H7 (cell line): ENCODE measurements at regions not wholly inside any gene's neighbourhood (a gene's known extent, or its start where the extent isn't known, plus 50 kb on each side); places are given as distances from the start of the nearest gene placed in this dataset.
A peak's percentile ranks its signal among the peaks of the same experiment; 100 is the strongest.

ENCODE experiments used
- DNase-seq: peaks from one replicate; pipeline ENCODE4 v3.0.0; 2012
- H3K27me3 ChIP-seq: 2 replicates; pipeline ENCODE4 v1.6.0; 2011; ENCODE audit warnings: mild to moderate bottlenecking, low read length; ENCODE audit not compliant: control insufficient read depth, insufficient read depth
- H3K36me3 ChIP-seq: replicated peaks from 2 replicates; pipeline ENCODE4 v1.5.1; 2011; ENCODE audit warnings: low read length; ENCODE audit not compliant: control insufficient read depth, insufficient read depth
- H3K4me3 ChIP-seq: 2 replicates; pipeline ENCODE4 v1.5.1; 2011; ENCODE audit warnings: low read depth, mild to moderate bottlenecking, control low read depth, low read length, moderate library complexity; ENCODE audit not compliant: insufficient read depth

DNA sequence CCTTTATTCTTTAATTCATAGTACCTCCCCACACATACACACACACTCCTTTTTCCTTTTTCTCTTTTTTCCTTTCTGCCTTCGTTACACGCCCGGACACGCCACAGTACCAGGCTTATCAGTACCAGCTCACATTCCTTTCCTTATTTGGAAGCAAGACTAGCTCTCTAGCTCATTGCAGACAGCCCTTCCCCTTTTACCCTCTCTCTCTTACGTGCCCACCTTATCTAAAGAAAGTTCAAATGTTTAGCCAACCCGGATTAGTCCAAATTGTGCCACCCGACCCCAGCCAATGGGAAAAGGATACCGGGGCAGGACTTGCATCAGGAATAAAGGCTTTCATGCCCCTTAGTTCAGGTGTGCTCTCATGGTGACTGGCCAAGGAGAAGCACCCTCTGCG is 194.7 kb upstream of the VCX3A start:
- H3K4me3 ChIP-seq, result no peak overlapping the region
- H3K36me3 ChIP-seq, result no peaks in the 10 kb centered on the region
- no peaks in the 10 kb centered on the region for H3K27me3 ChIP-seq
- DNase-seq, result no peak

DNA sequence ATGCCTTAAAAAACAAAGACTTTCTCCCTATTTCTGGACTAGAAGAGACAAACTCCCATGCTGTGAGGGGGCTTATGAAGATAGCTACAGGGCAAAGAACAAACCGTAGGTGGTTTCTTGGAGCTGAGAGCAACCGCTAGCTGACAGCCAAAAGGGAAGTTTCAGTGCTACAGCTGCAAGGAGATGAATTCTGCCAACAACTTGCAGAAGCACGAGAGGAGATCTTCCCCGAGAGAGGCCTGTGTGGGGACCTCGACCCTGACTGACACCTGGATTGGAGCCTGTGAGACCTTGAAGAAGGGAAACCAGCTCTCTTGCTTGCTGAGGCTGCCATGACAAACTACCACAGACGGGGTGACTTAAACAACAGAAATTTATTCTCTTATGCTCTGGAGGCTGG is 183.8 kb upstream of the VCX3A start:
- no peak for DNase-seq
- no peak overlapping the region for H3K4me3 ChIP-seq
- H3K36me3 ChIP-seq, result no peaks in the 10 kb centered on the region
- H3K27me3 ChIP-seq, result no peaks in the 10 kb centered on the region

DNA sequence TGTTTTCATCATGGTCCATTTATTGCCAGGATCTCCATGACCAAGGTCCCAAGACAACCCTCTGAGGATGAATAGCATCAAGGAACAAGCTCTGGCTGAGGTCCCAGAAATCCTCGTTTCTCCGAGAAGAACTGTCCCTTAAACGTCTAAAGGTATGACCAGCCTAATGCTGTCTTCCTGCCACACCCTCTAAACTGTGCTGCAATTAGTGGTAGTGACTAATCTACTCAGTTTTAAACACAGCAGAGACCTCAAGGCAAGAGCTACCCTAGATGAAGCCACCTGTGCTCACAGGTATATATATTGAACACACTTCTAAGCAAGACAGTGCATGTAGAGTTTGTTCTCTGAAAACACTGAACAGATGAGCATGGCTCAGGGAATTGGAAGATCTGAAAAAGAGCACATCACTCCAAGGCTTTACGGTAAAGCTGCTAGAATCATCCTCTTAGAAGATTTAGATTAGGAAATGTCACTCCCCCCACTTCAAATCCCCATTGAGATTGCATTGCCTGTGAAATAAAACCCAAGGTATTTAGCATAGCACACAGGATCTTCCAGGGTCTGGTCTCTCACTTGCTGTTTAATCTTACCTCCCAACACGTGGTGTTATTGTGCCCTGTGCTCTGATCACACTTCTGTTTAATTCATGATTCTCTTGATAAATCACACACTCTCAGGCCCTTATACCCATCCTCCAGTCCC is 173.9 kb upstream of the VCX3A start:
- no peaks in the 10 kb centered on the region for H3K27me3 ChIP-seq
- no peaks in the 10 kb centered on the region for H3K36me3 ChIP-seq
- no peak for DNase-seq
- no peak overlapping the region for H3K4me3 ChIP-seq

DNA sequence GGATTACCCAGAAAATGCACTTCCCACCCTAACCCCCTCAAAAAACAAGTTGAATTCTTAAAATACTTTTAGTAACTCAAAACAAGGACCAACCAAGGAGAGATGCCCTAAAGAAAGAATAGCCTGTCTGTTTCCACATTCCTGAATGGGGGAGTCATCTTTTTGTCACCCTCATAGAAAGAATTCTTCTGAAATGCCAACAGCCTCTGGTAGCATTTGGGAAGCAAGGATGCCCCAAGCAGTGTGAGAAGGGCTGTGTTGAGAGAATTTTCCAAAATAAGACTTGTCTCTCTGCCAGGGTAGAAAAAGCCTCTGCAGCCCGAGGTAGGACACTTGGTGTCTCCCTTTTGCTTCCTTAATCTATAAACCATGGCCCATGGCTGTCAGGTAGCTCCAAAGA is 173.1 kb upstream of the VCX3A start:
- Histone ChIP-seq H3K36me3 (no peaks in the 10 kb centered on the region), H3K4me3 (no peak overlapping the region), H3K27me3 (no peaks in the 10 kb centered on the region)
- DNase-seq, result peak; percentile 11

DNA sequence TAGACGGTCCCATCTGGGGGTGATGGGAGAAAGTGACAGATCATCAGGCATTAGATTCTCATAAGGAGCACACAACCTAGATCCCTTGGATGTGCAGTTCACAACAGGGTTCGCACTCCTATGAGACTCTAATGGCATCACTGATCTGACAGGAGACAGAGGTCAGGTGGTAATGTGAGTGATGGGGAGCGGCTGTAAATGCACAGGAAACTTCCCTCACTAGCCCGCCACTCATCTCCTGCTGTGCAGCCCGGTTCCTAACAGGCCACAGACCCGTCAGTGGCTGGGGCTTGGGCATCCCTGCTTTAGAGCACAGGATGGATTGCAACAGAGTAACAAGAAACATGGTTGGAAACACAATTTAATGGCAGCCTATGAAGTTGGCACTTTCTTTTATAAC is 172.6 kb upstream of the VCX3A start:
- Histone ChIP-seq H3K4me3 (no peak overlapping the region), H3K27me3 (no peaks in the 10 kb centered on the region), H3K36me3 (no peaks in the 10 kb centered on the region)
- DNase-seq, result no peak

DNA sequence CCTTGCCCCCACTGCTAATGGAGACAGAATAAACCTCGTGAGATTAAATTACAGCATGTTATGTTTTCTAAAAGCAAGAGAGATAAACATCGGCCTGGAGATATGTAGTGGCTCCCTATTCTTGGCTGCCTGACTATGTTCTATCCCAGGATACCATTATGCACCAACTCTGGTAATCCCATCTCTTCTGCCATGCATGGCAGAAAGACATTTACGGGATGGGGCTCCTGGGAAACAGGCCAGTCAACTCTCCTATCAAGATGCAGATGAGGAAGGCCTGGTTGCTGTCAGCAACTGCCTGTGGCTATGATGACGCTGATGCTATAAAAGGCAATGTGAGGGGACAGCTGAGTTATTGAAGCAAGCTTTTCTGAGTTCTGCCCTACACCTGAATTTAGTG is 166.2 kb upstream of the VCX3A start:
- DNase-seq, result no peak
- no peak overlapping the region for H3K4me3 ChIP-seq
- no peaks in the 10 kb centered on the region for H3K36me3 ChIP-seq
- H3K27me3 ChIP-seq, result no peaks in the 10 kb centered on the region

DNA sequence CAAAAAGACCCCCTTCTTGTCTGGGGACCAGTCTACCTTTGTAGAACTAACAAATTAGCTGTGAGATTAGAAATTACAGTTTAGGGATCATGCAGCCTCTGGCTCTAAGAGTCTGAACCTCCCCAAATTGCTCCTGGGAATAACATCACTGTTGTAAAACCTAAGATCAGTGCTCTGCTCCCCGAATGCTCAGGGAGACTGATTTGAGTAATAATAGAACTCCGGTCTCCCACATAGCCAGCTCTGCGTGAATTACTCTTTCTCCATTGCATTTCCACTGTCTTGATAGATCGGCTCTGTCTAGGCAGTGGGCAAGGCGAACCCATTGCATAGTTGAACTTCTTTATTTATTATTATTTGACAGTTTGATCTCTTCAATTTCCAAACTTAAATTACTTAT is 160.8 kb upstream of the VCX3A start:
- peak; percentile 13 for DNase-seq
- Histone ChIP-seq H3K27me3 (no peaks in the 10 kb centered on the region), H3K4me3 (no peak overlapping the region), H3K36me3 (no peaks in the 10 kb centered on the region)

DNA sequence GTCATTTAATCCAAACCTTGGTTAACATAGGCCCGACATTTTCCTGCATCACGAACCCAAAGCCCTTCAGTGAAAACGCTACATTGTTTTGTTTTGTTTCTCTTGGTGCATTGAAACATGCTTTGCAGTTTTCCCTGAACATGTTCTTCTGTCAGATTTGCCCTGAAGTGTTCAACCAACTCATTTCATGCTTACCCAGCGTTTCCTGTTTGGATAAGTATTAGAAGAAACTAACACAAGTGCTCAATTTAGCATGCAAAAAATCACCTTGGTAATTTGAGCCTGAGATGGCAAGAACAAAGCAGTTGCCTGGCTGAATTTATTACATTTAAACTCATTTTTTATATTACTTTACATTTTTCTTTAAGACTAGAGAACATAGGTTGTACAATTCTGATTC is 160.1 kb upstream of the VCX3A start:
- Histone ChIP-seq H3K4me3 (no peak overlapping the region), H3K36me3 (no peaks in the 10 kb centered on the region), H3K27me3 (no peaks in the 10 kb centered on the region)
- no peak for DNase-seq

DNA sequence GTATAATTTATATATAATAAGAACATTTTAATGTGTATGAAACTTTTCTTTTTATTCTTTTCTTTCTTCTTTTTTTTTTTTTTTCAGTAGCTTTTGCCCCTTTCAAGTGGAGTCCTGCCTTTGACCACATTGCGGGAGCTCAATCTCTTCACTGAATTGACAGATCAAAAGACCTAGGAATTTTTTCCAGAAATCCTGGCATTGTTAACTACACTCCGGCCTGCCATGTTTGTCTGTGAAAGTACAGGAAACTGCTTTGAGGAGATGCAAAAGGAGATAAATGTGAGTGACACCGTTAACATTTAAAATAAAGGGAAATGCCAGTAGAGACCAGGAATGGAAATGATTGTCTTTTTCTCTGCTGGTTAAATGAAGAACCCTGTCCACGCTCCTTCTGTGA is 159.3 kb upstream of the VCX3A start:
- peak; percentile 8 for DNase-seq
- H3K36me3 ChIP-seq, result no peaks in the 10 kb centered on the region
- no peaks in the 10 kb centered on the region for H3K27me3 ChIP-seq
- H3K4me3 ChIP-seq, result no peak overlapping the region

DNA sequence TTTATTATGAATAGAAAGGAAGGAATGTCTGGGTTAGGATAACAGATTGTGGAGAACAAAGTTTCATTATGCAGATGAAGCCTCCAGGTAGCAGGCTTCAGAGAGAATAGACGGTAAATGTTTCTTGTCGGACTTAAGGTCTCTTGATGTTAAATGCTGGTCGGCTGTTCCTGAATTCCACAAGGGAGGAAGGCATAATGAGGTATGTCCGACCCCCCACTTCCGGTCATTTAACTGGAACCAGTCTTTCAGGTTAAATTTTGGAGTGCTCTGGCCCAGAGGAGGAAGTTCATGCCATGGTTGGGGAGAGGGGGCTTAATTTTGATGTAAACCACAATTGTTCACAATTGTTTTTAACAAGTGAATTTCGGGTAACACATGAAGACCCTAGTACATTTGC is 158.1 kb upstream of the VCX3A start:
- no peak overlapping the region for H3K4me3 ChIP-seq
- H3K36me3 ChIP-seq, result no peaks in the 10 kb centered on the region
- no peaks in the 10 kb centered on the region for H3K27me3 ChIP-seq
- DNase-seq, result peak; percentile 10

DNA sequence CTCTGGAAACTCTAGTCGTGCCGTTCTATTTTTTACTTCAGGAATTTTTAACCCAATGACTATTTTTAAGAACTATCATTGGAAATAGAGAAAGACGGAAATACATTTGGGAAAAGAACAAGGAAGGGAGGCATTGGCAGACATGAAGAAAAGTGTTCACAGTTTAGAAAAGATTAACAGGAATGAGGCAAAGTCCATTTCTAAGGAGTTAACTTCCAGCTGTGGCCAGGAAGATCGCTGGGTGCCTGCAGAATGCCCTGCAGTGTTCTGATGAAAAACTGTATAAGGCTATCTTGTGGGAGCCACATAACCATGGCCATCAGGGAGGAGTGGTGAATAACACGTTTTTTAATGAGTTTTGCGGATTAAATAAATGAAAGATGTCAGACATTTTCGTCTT is 150.6 kb upstream of the VCX3A start:
- Histone ChIP-seq H3K27me3 (no peaks in the 10 kb centered on the region), H3K36me3 (no peaks in the 10 kb centered on the region), H3K4me3 (no peak overlapping the region)
- no peak for DNase-seq

DNA sequence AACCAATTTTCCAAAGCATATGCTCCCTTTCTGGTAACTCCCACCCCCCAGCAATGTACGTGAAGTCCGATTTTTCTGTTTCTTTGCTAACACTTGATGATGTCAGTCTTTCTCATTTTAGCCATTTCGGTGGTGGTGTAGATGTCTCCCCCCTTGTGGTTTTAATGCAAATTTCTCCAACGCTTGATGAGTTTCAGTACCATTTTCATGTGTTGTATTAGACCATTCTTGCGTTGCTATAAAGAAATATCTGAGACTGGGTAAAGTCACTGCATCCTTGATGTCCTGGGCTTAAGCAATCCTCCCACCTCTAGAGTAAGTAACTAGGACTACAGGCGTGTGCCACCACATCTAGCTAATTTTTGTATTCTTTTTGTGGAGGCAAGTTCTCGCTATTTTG is 148.4 kb upstream of the VCX3A start:
- Histone ChIP-seq H3K4me3 (no peak overlapping the region), H3K36me3 (no peaks in the 10 kb centered on the region), H3K27me3 (no peaks in the 10 kb centered on the region)
- no peak for DNase-seq

DNA sequence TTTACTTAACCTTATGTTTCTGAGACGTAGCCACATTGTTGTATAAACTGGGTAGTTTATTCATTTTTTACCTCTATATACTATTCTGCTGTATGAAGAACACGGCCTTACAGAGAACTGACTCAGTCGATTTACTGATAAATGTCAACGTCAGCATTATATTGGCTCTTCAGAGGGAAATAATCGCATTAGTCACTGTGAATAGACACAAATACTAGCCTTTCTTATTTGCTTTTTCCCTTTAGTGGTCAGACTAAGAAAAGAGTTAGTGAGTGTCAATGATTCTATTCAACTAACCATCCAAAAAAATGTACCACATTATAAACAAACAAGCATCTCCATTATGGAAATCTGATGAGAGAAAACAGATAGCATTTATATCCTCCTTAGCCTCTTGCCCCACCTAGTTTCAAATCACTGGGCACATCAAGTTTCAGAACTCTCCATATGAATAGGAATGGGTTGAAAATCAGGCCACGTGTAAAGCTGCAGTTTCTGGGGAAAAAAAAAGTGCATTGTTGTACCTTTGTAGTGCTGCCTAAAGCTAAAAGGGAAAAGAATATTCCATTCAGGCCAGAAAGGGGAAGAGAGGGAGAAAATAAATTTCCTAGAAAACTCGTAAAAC is 146.7 kb upstream of the VCX3A start:
- no peak for DNase-seq
- Histone ChIP-seq H3K36me3 (no peaks in the 10 kb centered on the region), H3K4me3 (no peak overlapping the region), H3K27me3 (no peaks in the 10 kb centered on the region)

DNA sequence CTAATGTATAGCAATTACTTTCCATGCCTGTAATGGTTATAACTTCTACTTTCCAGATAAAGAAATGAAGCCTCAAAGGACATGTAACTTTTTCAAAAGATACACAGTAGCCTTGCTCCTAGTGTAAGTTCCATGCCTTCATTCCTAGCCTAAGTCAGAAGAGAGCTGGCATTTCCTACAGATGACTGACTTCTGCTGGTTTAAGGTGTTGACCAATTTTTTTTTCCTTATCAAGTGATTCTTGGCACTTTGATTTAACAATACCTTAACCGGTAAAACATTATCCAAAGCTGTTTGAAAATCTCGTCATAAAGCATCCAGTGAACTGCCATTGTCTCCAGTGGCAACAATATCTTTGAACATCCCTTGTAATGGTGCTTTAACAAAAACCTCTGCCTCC is 145.1 kb upstream of the VCX3A start:
- DNase-seq, result no peak
- H3K4me3 ChIP-seq, result no peak overlapping the region
- no peaks in the 10 kb centered on the region for H3K27me3 ChIP-seq
- no peaks in the 10 kb centered on the region for H3K36me3 ChIP-seq

DNA sequence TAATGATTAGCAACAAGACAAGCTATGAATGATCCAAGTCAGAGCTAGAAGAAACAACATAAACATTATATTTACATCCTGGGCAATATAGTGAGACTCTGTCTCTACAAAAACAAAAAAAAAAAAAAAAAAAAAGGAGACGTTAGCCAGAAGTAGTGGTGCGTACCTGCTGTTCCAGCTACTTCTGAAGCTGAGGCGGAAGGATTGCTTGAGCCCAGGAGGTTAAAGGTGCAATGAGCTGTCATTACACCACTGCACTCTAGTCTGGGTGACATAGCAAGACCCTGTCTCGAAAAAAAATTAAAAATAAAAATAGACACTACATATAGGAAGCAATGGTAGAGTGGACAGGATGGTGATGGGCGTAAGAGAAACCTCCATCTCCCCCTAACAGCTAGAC is 144.6 kb upstream of the VCX3A start:
- no peaks in the 10 kb centered on the region for H3K36me3 ChIP-seq
- DNase-seq, result no peak
- no peak overlapping the region for H3K4me3 ChIP-seq
- H3K27me3 ChIP-seq, result no peaks in the 10 kb centered on the region

DNA sequence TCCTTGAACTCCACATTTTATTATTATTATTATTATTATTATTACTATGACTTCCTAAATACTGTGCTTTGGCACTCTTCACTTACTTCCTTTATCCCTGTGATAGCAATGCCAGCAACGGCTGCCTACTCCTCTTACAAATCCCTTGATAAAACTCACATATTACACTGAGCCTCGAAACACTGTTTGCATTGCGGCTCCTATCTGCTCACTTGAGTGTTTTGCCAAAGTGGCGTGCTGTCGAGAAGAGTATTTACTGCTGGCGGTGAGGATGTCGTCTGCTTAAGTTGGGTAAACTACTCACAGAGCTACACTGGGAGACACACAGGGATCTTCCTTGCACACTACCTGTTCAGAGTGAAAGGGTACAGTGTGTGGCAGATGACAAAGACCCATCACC is 143.4 kb upstream of the VCX3A start:
- no peak overlapping the region for H3K4me3 ChIP-seq
- H3K27me3 ChIP-seq, result no peaks in the 10 kb centered on the region
- DNase-seq, result no peak
- no peaks in the 10 kb centered on the region for H3K36me3 ChIP-seq
